Pulmonary artery endothelial cell (primary cell): ENCODE measurements at regions not wholly inside any gene's neighbourhood (a gene's known extent, or its start where the extent isn't known, plus 50 kb on each side); places are given as distances from the start of the nearest gene placed in this dataset.
"Not testable (repeated sequence)": the region's sequence is repeated elsewhere in the genome, so short reads cannot be mapped to it uniquely, and the experiment has no call there.

ENCODE experiments used
- DNase-seq: peaks from one replicate; pipeline ENCODE4 v3.0.0-alpha.2; 2011; ENCODE audit warnings: low read depth, low spot score

DNA sequence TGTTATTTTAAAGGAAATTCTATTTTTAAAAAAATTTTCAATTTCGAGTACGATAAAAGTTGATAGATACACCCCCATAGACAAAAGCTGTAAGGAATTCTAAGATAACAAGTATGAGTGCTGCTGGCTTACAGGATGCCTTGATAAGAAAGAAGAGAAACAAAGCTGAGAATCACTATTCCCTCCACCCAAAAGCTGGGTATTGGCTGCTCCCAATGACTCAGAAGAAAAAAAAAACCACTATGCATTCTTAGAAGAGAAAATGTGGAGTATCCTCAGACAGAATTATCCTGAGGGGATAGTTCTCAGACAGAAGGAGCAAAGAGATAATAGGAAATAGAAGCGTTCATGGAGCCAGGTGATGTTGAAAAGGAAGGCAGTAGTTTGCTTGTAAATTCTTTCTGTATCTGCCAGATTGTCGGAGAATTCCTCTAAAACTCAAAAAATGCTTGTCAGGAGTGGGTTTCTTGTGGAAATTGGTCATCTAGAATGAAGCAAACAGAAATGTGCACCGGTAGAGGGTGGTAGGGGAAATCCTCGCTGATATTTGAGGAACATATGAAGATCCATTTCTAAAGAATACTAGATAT, 217.5 kb upstream of the ADAMTS3 start:
- no peak for DNase-seq

DNA sequence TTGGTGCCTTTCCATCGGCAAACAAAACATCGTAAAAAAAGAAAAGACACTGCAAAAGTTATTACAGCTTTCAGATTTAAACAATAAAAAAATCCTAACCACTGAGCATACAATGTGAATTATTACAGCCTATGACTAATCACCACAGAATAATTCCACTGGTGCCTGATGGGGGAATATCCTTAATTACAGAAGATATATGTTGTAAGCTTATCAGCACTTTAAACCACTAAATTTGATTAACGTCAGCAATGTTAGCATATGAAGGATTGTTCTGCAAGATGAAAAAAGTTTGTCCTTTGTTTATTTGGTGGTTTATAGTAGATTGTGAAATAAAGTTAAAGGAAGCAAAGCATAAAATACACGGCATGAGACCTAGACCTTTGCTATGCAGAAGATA, 210.2 kb upstream of the ADAMTS3 start:
- DNase-seq, result no peak

DNA sequence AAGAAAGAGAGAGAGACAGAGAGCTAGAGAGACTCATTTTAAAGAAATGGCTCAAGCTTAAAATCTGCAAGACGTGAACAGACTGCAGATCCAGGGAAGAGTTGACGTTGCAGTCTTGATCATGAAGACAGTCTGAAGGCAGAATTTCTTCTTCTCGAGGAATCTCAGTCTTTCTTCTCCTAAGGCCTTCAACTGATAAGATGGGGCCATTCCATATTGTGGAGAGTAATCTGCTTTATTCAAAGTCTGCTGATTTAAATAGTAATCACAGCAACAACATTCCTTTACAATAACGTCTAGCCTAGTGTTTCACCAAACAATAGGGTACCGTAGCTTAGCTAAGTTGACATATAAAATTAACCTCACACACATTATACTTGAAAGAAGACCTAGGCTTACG, 208.4 kb upstream of the ADAMTS3 start:
- DNase-seq, result no peak

DNA sequence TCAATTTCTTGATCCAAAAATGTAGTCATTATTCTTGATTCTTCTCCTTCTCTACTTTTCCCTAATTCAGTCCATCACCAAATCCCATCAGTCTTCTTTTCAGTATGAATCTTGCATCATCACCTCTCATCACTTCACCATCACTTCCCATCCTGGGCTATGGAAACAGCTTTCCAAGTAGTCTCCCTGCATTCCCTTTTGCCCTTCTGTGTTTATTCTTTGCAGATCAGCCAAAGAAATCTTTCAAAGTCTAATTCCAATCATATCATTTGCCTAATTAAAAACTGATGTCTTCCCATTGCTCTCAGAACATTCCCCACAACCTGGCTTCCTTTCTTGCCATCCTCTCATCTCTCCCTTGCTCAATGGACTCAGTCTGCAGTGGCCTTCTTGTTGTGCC, 201.7 kb upstream of the ADAMTS3 start:
- no peak for DNase-seq

DNA sequence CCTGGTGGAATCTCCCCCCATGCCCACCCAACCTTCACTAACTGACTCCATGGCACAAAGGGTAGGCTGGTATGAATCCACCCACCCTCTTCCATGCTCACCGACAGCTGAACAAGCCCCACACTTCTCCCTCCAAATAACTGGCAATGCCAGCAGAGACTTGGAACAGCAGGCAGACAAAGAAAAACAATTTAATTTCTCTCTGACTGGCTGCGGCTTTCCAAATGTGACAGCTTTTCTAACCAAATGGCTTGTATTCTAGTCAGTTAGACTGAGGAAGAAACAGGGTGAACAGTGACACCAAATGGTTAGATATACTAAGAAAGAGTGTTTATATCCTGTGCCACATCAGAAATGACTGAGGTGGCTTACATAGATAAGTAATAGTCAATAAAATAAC, 199.3 kb upstream of the ADAMTS3 start:
- DNase-seq, result no peak

DNA sequence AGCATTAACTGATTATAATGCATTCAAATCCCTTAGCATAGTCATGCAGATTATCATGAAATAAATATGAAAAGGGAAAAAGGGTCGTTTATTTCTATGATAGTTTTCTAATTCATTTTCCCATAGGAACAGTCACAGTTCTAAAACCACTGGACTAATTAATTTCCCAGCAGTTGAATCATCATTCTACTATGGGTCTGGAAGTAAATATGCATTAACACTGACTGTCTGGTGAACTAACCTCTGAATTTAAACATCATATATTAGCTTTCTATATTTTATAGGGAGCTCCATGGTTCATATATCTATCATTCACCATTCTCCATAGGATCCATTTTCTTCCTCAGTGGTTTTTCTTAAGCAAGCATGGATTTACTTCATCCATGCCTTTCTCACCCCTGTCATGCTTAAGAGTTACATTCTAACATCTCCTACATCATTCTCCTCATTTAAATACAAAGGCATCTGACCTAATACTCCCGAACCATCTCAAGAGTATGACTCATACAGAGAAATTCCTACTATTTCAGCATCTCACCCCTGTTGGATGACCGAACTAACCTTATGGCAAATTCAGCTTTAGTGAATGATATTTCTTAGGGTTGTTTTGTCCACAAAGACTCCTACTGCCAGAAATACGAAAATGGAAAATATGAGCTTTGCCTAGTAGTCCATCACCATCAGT, 198.7 kb upstream of the ADAMTS3 start:
- no peak for DNase-seq

DNA sequence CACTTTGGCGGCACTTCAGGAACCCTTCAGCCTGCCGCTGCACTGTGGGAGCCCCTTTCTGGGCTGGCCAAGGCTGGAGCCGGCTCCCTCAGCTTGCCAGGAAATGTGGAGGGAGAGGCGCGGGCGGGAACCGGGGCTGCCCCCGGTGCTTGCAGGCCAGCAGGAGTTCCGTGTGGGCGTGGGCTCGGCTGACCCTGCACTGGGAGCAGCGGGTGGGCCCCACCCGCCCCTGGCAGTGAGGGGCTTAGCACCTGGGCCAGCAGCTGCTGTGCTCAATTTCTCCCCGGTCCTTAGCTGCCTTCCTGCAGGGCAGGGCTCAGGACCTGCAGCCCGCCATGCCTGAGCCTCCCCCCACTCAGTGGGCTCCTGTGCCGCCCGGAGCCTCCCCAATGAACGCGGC, 196.8 kb upstream of the ADAMTS3 start:
- not testable (repeated sequence) for DNase-seq

DNA sequence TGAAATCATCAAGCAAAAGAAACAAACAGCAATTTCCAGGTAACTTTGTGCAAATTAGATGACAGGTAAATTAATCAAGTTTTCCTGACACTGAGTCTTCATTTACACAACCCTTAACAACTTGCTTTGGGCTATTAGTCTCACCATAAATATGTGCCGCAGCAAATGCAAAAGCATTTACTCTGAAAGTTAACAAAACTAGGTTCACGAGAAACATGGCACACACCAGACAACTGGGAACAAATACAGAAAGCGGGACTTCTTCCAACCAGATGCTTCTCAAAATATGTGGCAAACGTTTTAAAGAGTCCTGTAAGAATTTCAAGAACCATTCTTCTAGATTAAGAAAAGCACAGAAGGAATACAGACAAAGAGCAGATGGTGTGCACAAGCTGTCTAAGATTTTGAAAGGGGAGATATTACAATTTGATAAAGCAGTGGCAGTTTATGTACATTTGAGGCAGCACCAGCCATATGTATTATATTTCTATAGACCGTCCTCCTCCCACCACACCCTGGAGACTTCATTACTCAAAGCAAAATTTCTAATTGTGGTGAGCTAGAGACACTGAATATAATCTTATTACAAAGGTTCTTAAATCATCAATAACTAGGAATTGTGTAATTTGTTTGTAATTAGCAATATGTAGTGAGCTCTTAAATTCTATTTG, 192.5 kb upstream of the ADAMTS3 start:
- DNase-seq, result no peak

DNA sequence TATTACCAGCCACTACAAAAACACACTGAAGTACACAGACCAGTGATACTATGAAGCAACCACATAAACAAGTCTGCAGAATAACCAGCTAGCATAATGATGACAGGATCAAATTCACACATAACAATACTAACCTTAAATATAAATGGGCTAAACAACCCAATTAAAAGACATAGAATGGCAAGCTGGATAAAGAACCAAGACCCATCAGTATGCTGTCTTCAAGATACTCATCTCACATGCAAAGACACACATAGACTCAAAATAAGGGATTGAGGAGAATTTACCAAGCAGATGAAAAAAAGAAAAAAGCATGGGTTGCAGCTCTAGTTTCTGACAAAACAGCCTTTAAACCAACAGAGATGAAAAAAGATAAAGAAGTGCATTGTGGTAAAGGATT, 184.4 kb upstream of the ADAMTS3 start:
- DNase-seq, result not testable (repeated sequence)

DNA sequence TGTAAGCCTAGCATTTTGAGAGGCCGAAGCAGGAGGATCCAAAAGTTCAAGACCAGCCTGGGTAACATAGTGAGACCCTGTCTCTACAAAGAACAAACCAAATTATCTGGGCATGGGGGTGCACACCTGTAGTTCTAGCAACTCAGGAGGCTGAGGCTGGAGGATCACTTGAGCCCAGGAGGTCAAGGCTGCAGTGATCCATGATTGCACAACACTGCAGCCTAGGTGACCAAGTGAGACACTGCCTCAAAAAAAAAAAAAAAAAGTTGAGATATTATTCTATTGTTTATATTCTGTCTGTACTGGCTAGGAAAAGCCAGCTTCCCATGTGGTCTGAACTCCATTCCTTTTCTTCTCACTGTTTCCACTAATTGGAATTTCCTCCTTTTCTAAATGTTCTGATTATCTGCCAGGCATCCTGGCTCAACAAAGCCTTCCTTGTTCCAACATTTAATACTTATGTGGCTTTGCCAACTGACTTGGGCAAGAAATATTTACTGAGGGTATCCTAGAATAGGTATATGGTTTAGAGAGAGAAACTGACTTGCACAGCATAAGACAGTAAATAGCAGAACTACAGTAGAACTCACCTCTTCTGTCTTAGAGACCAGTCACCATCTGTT, 175.2 kb upstream of the ADAMTS3 start:
- no peak for DNase-seq

DNA sequence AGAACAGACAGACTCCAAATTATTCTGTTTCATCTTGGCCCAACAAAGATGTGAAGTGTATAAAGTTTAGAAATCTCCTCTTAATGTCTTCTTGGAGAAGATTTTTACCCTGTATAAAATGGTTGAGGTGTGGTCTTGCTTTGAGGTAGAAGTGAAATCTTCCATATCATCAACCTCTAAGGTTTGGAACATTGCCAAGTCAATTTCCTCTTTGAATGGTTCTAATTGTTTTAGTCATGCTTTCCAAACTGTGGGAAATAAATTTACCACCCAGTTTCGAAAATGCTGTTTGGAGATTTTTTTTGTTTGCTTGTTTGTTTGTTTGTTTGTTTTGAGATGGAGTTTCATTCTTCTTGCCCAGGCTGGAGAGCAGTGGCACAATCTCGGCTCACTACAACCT, 174.1 kb upstream of the ADAMTS3 start:
- no peak for DNase-seq

DNA sequence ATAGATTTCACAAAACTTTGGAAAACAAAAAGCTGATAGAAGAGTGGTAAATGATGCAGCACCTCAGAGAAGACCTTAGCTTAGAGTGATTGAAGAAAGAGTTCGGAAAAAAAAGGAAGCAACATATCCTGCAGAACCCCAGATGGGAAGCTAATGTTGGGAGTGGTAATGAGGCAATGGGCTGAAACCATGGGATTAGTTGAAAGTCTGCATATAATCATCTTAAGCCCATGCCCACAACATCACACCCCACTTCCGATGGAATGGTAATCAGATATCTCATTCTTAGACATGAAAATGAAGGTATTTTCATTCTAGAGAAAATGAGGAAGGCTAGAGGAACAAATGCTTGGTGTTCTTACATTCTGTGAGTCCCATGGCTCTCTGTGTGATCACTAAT, 146.3 kb upstream of the ADAMTS3 start:
- no peak for DNase-seq

DNA sequence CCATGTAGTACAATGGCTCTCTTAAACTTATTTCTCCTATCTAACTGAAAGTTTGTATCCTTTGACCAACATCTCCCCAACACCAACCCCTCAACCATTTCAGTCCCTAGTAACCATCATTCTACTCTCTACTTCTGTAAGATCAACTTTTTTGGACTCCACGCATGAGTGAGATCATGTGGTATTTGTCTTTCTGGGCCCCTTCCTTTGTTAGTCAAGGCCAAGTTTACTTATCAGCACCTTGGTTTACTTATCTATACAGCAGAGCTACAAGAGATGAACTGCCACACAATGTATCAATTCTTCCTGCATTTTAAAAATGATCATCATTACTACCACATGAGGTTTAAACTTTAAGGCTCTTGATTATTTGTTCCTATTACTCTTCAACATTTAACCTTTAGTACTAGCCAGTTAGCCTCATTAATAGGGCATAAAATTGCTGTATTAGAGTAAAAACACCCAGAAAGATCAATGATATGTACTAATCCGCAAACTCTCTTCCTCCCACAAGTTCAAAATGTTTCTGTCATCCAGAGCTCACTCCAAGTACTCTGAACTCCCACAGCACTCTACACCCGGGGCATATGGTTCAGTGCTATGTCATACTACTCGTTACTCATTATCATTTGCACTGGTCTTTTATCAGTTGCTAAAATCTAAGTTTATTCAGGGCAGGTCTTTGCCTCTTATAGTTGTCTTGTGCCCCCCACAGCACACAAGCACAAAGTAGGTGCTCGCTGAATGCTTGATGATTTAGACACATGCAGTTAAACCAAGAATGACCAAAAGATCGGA, 145.7 kb upstream of the ADAMTS3 start:
- no peak for DNase-seq

DNA sequence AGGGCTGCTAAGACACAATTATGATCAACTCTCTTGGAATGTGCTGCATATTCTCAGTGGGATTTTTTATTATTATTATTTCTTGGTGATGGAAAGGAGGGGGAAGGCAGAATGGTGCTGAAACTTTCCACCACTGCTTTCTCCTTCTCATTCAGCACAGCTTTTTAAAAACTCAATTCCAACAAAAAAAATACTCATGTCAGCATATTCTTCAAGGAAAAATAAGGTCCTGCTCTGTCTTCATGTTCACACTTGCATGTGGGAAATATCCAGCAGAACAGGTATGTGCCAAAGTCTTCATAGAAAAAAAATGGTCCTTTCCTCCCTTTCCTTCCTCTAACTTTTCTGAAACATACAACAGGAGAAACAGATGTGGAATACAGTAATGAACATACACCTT, 144.0 kb upstream of the ADAMTS3 start:
- DNase-seq, result no peak

DNA sequence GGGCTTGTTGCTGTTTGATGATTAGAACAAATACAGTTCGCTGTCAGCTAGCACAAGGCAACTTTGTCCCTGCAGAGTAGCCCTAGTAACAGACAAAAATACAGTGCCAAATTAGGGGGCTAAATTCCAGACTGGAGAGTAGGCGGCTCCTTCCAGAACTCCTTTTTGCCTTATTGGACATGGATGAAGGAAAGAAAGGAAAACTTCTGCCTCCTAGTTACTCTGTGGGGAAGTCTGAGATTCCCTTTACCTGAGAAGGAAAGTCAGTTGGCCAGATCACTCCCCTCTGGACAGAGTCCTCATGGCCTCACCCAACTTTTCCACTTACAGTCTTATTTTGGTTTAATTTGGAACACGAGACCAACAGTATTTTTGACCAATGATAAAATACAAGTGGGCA, 140.5 kb upstream of the ADAMTS3 start:
- DNase-seq, result no peak

DNA sequence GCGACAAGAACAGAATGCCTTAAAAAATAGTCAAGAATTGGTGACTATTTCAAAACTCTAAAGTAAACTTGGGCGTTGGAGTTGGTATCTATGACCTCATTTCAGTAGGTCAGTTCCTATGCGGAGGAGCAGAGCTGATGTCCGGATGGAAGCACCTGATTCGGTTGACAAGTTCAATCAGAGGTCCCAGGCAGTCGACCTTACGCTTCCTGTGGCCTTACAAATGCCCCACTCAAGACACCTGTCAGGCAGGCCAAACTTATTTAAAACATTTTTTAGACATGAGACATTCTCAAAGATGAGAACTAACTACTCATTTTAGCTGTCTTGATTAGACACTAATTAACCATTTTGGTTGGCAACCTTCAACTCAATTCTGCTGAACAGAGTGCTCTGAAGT, 137.7 kb upstream of the ADAMTS3 start:
- DNase-seq, result no peak

DNA sequence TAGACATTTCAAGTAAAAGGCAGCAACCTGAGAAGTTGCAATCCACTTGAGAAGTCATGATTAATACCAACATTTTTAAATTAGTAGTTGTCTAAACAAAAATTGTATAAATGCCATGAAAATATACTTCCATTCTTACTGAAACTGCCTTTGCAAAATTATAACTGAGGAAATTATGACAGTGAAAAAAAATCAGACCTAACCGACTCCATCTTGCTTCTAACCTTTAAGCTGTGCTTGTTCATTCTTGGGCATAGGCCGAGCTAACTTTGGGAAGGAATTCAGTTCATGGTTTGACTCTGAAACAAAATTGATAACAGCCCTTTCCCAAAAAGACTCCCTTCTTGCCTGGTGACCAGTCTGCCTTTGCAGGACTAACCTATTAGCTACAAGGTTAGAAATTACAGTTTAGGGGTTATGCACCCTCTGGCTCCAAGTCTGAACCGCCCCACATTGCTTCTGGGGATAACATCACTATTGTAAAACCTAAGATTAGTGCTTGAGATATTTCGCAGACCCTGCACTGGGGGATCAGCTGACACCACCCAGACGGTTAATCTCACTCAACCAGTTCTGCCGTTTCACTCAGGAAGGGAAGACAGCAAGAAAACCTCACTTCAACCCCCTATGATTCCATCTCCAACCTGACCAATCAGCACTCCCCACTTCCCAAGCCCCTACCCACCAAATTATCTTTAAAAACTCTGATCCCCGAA, 136.1 kb upstream of the ADAMTS3 start:
- not testable (repeated sequence) for DNase-seq

DNA sequence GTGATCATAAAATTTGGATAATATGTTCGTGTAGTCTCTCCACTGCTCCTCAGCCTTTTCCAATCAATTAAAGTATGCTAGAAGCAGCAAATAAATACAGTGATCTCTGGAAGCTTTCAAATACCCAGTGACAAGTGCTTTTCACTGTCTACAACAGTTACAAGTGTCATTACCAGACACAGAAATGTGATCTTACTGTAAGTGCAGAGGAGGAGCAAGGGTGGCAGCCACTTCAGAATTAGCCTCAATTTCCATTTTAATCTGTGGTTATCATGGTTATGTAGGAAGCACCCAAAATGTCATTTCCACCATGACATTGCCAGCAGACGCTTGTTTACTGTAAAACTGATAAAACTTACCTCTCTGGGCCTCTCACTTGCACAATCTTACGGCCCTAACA, 133.9 kb upstream of the ADAMTS3 start:
- no peak for DNase-seq

DNA sequence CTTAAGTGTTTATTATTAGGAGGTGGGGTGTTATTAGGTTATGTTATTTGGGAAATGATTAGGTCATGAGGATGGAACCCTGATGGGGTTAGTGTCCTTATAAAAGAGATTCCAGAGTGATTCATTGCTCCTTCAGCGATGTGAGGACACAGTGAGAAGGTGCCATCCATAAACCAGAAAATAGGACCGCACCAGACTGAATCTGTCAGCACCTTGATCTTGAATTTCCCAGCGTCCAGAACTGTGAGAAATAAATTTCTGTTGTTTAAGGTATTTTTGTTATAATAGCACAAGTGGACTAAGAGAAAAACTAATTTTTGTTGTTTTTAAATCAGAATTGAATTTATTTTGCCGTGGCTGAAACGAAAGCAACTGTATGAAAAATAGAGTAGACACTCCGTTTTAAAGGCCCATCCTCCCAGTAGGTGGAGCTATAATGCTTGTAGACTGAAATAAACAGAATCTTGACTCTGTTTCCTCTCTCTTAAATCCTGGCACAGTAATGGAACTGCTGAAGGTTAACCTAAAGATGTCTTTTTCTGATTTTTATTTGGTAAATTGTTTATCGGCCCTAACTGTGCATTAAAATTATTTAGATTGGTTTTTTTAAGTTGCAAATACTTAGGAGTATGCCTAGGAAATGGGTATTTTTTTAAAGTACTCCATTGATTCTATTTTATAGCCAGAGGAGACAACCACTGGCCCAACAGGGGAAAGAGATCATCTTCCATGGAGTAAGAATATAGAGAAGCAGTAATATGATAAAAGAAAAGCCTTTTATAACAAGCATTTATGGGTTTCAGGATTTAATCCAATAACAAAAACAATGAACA, 133.2 kb upstream of the ADAMTS3 start:
- DNase-seq, result no peak

DNA sequence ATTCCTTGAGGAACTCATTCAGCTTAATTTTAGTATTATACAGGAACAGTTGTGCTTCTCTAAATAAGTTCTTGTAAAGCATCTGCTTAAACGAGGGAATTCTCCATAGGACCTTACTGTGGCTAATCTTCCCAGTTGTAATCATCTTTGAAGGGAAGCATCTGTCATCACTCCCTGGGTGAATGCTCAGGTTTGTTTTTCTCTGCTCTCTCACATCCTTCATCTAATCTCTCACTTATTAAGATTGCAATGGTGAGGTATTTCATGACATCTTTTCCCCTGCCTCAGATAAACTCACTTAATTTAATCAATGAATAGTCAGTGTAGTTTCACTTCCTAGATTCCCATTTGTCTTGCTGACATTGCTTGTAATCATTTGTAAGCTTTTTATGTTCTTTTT, 121.8 kb upstream of the ADAMTS3 start:
- DNase-seq, result no peak
